Keratinocyte (primary cell): ENCODE measurements at regions not wholly inside any gene's neighbourhood (a gene's known extent, or its start where the extent isn't known, plus 50 kb on each side); places are given as distances from the start of the nearest gene placed in this dataset.

Source experiments
- DNase-seq: peaks from one replicate; pipeline ENCODE4 v3.0.0-alpha.2; 2011; ENCODE audit warnings: low read depth, missing footprints, low spot score
- FAIRE-seq: peaks from 2 replicates; lab custom pipeline; 2011; peaks lifted over from hg19 to GRCh38; lab: Jason Lieb, UNC
- H2AFZ ChIP-seq: 2 replicates; pipeline ENCODE4 v1.6.0; 2012; ENCODE audit warnings: low read length, control low read depth, inconsistent platforms; ENCODE audit not compliant: control insufficient read depth
- H3K27ac ChIP-seq: 2 replicates; pipeline ENCODE4 v1.5.1; 2011; ENCODE audit warnings: low read length; ENCODE audit not compliant: control insufficient read depth, insufficient read depth
- H3K27me3 ChIP-seq: 3 replicates; pipeline ENCODE4 v1.6.0; 2011; ENCODE audit warnings: low read length; ENCODE audit not compliant: control insufficient read depth, insufficient read depth; ENCODE audit errors: extremely low read depth
- H3K36me3 ChIP-seq, 2 experiments: 2 replicates in 1 of 2; 3 replicates in 1 of 2; pipeline ENCODE4 v1.5.1; 2011; ENCODE audit warnings: low read length in 2 of 2, mild to moderate bottlenecking in 1 of 2; ENCODE audit not compliant: control insufficient read depth in 2 of 2, insufficient read depth in 2 of 2; ENCODE audit errors: extremely low read depth in 1 of 2
- H3K4me1 ChIP-seq: 3 replicates; pipeline ENCODE4 v1.5.1; 2011; ENCODE audit warnings: low read length; ENCODE audit not compliant: control insufficient read depth, insufficient read depth; ENCODE audit errors: extremely low read depth
- H3K4me2 ChIP-seq: 3 replicates; pipeline ENCODE4 v1.6.0; 2011; ENCODE audit warnings: low read depth, low read length; ENCODE audit not compliant: control insufficient read depth, insufficient read depth; ENCODE audit errors: extremely low read depth
- H3K4me3 ChIP-seq, 3 experiments: fragments of 200-600 bp in 1 of 3; sonication (generic) in 1 of 3; 2 replicates in 2 of 3; 3 replicates in 1 of 3; pipeline ENCODE4 v1.5.1; 2011 to 2016; ENCODE audit warnings: low read length in 3 of 3, mild to moderate bottlenecking in 3 of 3, control low read depth in 2 of 3, inconsistent platforms in 1 of 3, low read depth in 1 of 3, mixed read lengths in 1 of 3, mixed run types in 1 of 3, moderate library complexity in 1 of 3; ENCODE audit not compliant: control insufficient read depth in 2 of 3, insufficient read depth in 2 of 3; ENCODE audit errors: extremely low read depth in 1 of 3
- H3K79me2 ChIP-seq: 2 replicates; pipeline ENCODE4 v1.6.0; 2012; ENCODE audit warnings: low read length; ENCODE audit not compliant: control insufficient read depth, insufficient read depth
- H3K9ac ChIP-seq: 3 replicates; pipeline ENCODE4 v1.6.0; 2011; ENCODE audit warnings: low read length; ENCODE audit not compliant: control insufficient read depth, insufficient read depth; ENCODE audit errors: extremely low read depth
- H3K9me1 ChIP-seq: 3 replicates; pipeline ENCODE4 v1.6.0; 2011; ENCODE audit warnings: low read length; ENCODE audit not compliant: control insufficient read depth, insufficient read depth; ENCODE audit errors: extremely low read depth
- H3K9me3 ChIP-seq: 2 replicates; pipeline ENCODE4 v1.5.1; 2012; ENCODE audit warnings: low read depth, low read length; ENCODE audit not compliant: control insufficient read depth
- H4K20me1 ChIP-seq: 3 replicates; pipeline ENCODE4 v1.6.0; 2011; ENCODE audit warnings: low read length; ENCODE audit not compliant: control insufficient read depth, insufficient read depth; ENCODE audit errors: extremely low read depth
- CTCF ChIP-seq, 3 experiments: IDR thresholded peaks in 1 of 3; conservative IDR thresholded peaks in 1 of 3; optimal IDR thresholded peaks in 1 of 3; 2 replicates in 2 of 3; 3 replicates in 1 of 3; pipeline versions ENCODE3 to v1.5.1; 2011; ENCODE audit warnings: low read length in 3 of 3, mild to moderate bottlenecking in 3 of 3, moderate library complexity in 2 of 3, control low read depth in 1 of 3, inconsistent platforms in 1 of 3; ENCODE audit not compliant: insufficient read depth in 2 of 3; ENCODE audit errors: extremely low read depth in 1 of 3
- EZH2 ChIP-seq: IDR thresholded peaks from one replicate; pipeline ENCODE4 v1.6.1; 2012; ENCODE audit warnings: inconsistent platforms, mild to moderate bottlenecking, low read length, moderate library complexity
- dilution Hi-C: fragments of 300-500 bp; cut with MboI; formaldehyde crosslinking; loops from one replicate; pipeline ENCODE4 v1.7.0; 2020; ENCODE audit warnings: low sequenced_read_pairs; ENCODE audit not compliant: extremely low pct_ligation_motif_present

- H3K36me3 ChIP-seq, result no peaks in the 10 kb centered on the region
- no peak overlapping the region for H3K27ac ChIP-seq
- no peak overlapping the region for H3K9ac ChIP-seq
- no peak overlapping the region for H3K4me3 ChIP-seq
- H3K9me3 ChIP-seq, result peaks cover 3% of the 10 kb centered on the region
- H4K20me1 ChIP-seq, result no peaks in the 10 kb centered on the region
- no peak for FAIRE-seq
- no peak overlapping the region for H2AFZ ChIP-seq
- no peaks in the 10 kb centered on the region for H3K27me3 ChIP-seq
- no peaks in the 10 kb centered on the region for H3K4me1 ChIP-seq
- dilution Hi-C loops, result no loop called here
- H3K9me1 ChIP-seq, result no peaks in the 10 kb centered on the region
- H3K4me2 ChIP-seq, result no peak overlapping the region
- no peaks in the 10 kb centered on the region for H3K79me2 ChIP-seq
- TF ChIP-seq CTCF (optimal IDR thresholded peaks at IDR 0.05 in 1 of 3, IDR thresholded peaks at IDR 0.05 in 1 of 3, conservative IDR thresholded peaks at IDR 0.05 in 1 of 3; ENCODE audit: extremely low read depth in 1 of 3, insufficient read depth in 2 of 3, low read length in 3 of 3) (no peak), EZH2 (no peak)
- DNase-seq, result no peak
Observed at GRCh38 chr13:89751432-89751930, 1596.0 kb upstream of the MIR17HG start.

DNA sequence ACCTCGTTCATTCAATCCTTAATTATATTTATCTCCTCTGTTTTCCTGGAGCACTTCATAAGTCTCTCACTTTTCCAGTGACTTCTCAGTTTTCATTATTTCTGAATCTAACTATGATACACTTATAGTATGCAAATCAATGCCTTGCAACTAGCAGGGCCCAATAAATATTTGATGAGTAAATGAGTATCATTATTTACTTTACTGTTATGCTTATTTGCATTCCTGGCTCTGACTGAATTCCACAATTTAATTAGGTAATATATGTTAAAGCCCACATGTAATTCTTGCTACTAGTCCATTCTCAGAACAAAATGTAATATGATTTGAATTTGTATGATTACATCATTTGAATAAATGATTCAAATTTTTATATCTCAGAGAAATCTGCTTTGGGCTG lies 1595.1 kb upstream of the MIR17HG start:
- no peak for DNase-seq
- Histone ChIP-seq H3K4me3 (no peak overlapping the region), H3K4me1 (no peaks in the 10 kb centered on the region), H3K27ac (no peak overlapping the region), H3K9me3 (peaks cover 3% of the 10 kb centered on the region), H3K36me3 (no peaks in the 10 kb centered on the region), H3K4me2 (no peak overlapping the region), H3K9ac (no peak overlapping the region), H3K79me2 (no peaks in the 10 kb centered on the region), H2AFZ (no peak overlapping the region), H3K27me3 (no peaks in the 10 kb centered on the region), H4K20me1 (no peaks in the 10 kb centered on the region), H3K9me1 (no peaks in the 10 kb centered on the region)
- no peak for FAIRE-seq
- TF ChIP-seq EZH2 (no peak), CTCF (optimal IDR thresholded peaks at IDR 0.05 in 1 of 3, IDR thresholded peaks at IDR 0.05 in 1 of 3, conservative IDR thresholded peaks at IDR 0.05 in 1 of 3; ENCODE audit: extremely low read depth in 1 of 3, insufficient read depth in 2 of 3, low read length in 3 of 3) (no peak)
- dilution Hi-C loops, result no loop called here
